Gastrocnemius medialis (tissue), 4 donors: ENCODE measurements at regions not wholly inside any gene's neighbourhood (a gene's known extent, or its start where the extent isn't known, plus 50 kb on each side); places are given as distances from the start of the nearest gene placed in this dataset.

Source experiments
- CTCF ChIP-seq, 5 experiments: fragments of 450-650 bp in 3 of 5; fragments of 200-600 bp in 2 of 5; sonication (generic) in 2 of 5; IDR thresholded peaks in 4 of 5; conservative IDR thresholded peaks in 1 of 5; 1 replicate in 4 of 5; 2 replicates in 1 of 5; pipeline ENCODE4 v1.5.1; 2016 to 2019; ENCODE audit warnings: antibody characterized with exemption in 5 of 5, mild to moderate bottlenecking in 3 of 5, moderate library complexity in 3 of 5
- POLR2A ChIP-seq, 2 donors: fragments of 450-650 bp; IDR thresholded peaks; one replicate each; pipeline ENCODE4 v1.6.1; 2017; ENCODE audit warnings: antibody characterized with exemption in 2 of 2, mild to moderate bottlenecking in 2 of 2, moderate library complexity in 2 of 2

- TF ChIP-seq CTCF (IDR thresholded peaks at IDR 0.05 in 4 of 5, conservative IDR thresholded peaks at IDR 0.05 in 1 of 5) = no peak
- TF ChIP-seq POLR2A (IDR thresholded peaks at IDR 0.05) = no peak
Observed at GRCh38 chr16:75793641-75794040, 67.4 kb upstream of the CPHXL start.
